CD4-positive, alpha-beta memory T cell (primary cell): ENCODE measurements at regions not wholly inside any gene's neighbourhood (a gene's known extent, or its start where the extent isn't known, plus 50 kb on each side); places are given as distances from the start of the nearest gene placed in this dataset.

ENCODE experiments used
- CTCF ChIA-PET: fragments of 350-600 bp; sonication (Branson Sonifier 250); formaldehyde crosslinking; loops from one replicate; lab custom pipeline; 2021; ENCODE audit warnings: inconsistent platforms; ENCODE audit not compliant: partially characterized antibody; lab: Charles Lee
- POLR2A ChIA-PET: fragments of 350-600 bp; sonication (Branson Sonifier 250); formaldehyde crosslinking; loops from one replicate; lab custom pipeline; 2021; ENCODE audit not compliant: partially characterized antibody; lab: Charles Lee
- DNase-seq, 5 donors: peaks; one replicate each; pipeline versions ENCODE4 v3.0.0 to v3.0.0-alpha.2; 2020 to 2022; ENCODE audit warnings: mixed read lengths in 1 of 5
- H3K27ac ChIP-seq: one replicate; pipeline ENCODE4 v1.7.0; 2013; ENCODE audit warnings: low read depth, low read length
- H3K27me3 ChIP-seq: 2 replicates; pipeline ENCODE4 v1.7.0; 2013; ENCODE audit warnings: mild to moderate bottlenecking, low read length, moderate library complexity; ENCODE audit not compliant: insufficient read depth
- H3K36me3 ChIP-seq: 2 replicates; pipeline ENCODE4 v1.7.0; 2013; ENCODE audit warnings: mild to moderate bottlenecking, low read length, moderate library complexity; ENCODE audit not compliant: insufficient read depth
- H3K4me1 ChIP-seq: 2 replicates; pipeline ENCODE4 v1.7.0; 2013; ENCODE audit warnings: mild to moderate bottlenecking, low read length, moderate library complexity; ENCODE audit not compliant: insufficient read depth
- H3K4me3 ChIP-seq, 2 donors: one replicate each; pipeline ENCODE4 v1.7.0; 2013; ENCODE audit warnings: low read length in 2 of 2, mild to moderate bottlenecking in 1 of 2
- H3K9me3 ChIP-seq, 2 donors: one replicate each; pipeline ENCODE4 v1.7.0; 2013; ENCODE audit warnings: low read length in 2 of 2, control low read depth in 1 of 2; ENCODE audit not compliant: control insufficient read depth in 1 of 2
- H3K27ac Mint-ChIP-seq, 7 donors: one replicate each; pipeline ENCODE4 v1.8.0; 2020 to 2021; ENCODE audit warnings: mixed read lengths in 7 of 7, mild to moderate bottlenecking in 6 of 7, inconsistent platforms in 3 of 7, moderate library complexity in 3 of 7
- H3K27me3 Mint-ChIP-seq, 2 donors: one replicate each; pipeline ENCODE4 v1.8.0; 2020 to 2021; ENCODE audit warnings: mixed read lengths in 2 of 2
- H3K36me3 Mint-ChIP-seq, 2 donors: one replicate each; pipeline ENCODE4 v1.8.0; 2020 to 2021; ENCODE audit warnings: mixed read lengths in 2 of 2, inconsistent platforms in 1 of 2, mild to moderate bottlenecking in 1 of 2
- H3K4me1 Mint-ChIP-seq, 4 donors: one replicate each; pipeline ENCODE4 v1.8.0; 2020 to 2021; ENCODE audit warnings: mixed read lengths in 4 of 4, mild to moderate bottlenecking in 1 of 4
- H3K4me3 Mint-ChIP-seq, 8 donors: one replicate each; pipeline ENCODE4 v1.8.0; 2020 to 2021; ENCODE audit warnings: mixed read lengths in 8 of 8, mild to moderate bottlenecking in 7 of 8, moderate library complexity in 6 of 8, inconsistent platforms in 3 of 8
- H3K9me3 Mint-ChIP-seq, 8 donors: one replicate each; pipeline ENCODE4 v1.8.0; 2020 to 2021; ENCODE audit warnings: mixed read lengths in 8 of 8, mild to moderate bottlenecking in 5 of 8, inconsistent platforms in 3 of 8, moderate library complexity in 1 of 8
- intact Hi-C: fragments of 100-400 bp; cut with micrococcal nuclease; formaldehyde crosslinking; loops from one replicate; pipeline ENCODE4 v1.15.1; 2023

- peak overlapping the region in 1 of 7 donors; percentile 16 for H3K27ac Mint-ChIP-seq
- ChIA-PET POLR2A (interaction anchor here (0.8 to 1.8 kb wide), 3 partner anchors 31 to 67 kb away, joined by 3 to 7 read pairs (median 4); no protein-coding TSS in a partner anchor), CTCF (interaction anchor here (0.6 to 2.7 kb wide), 4 partner anchors 45 to 220 kb away, joined by 3 to 9 read pairs (median 4); partner anchors contain the start of gene TRIM13)
- H3K27me3 Mint-ChIP-seq = peaks cover 0 to 2% of the 10 kb centered on the region in 2 donors
- no peak for DNase-seq
- Histone ChIP-seq H3K4me1 (peaks cover 35% of the 10 kb centered on the region), H3K27me3 (no peaks in the 10 kb centered on the region), H3K9me3 (no peaks in the 10 kb centered on the region), H3K27ac (no peak overlapping the region), H3K4me3 (no peak overlapping the region), H3K36me3 (no peaks in the 10 kb centered on the region)
- intact Hi-C loops = no loop called here
- H3K9me3 Mint-ChIP-seq = no peaks in the 10 kb centered on the region
- H3K4me1 Mint-ChIP-seq = peaks cover 10 to 71% (median 31%) of the 10 kb centered on the region in 4 donors
- peak overlapping the region in 1 of 8 donors; percentile 9 for H3K4me3 Mint-ChIP-seq
- H3K36me3 Mint-ChIP-seq = no peaks in the 10 kb centered on the region
Observed at GRCh38 chr13:50191004-50191403, 175.8 kb downstream of the KCNRG start.

GRCh38 chr13:50192272-50192813, 177.1 kb downstream of the KCNRG start:
- Histone ChIP-seq H3K9me3 (no peaks in the 10 kb centered on the region), H3K27ac (no peak overlapping the region), H3K36me3 (no peaks in the 10 kb centered on the region), H3K4me1 (peaks cover 35% of the 10 kb centered on the region), H3K4me3 (no peak overlapping the region), H3K27me3 (no peaks in the 10 kb centered on the region)
- H3K27me3 Mint-ChIP-seq = peaks cover 0 to 2% of the 10 kb centered on the region in 2 donors
- intact Hi-C loops = no loop called here
- ChIA-PET CTCF (interaction anchor here (1.1 kb wide), 1 partner anchor 44 kb away, joined by 4 read pairs; no protein-coding TSS in a partner anchor), POLR2A (interaction anchor here (1.0 to 1.8 kb wide), 4 partner anchors 44 to 69 kb away, joined by 3 to 7 read pairs (median 4); no protein-coding TSS in a partner anchor)
- H3K9me3 Mint-ChIP-seq = no peaks in the 10 kb centered on the region
- H3K27ac Mint-ChIP-seq = peak overlapping the region in 1 of 7 donors; percentile 46
- no peak overlapping the region for H3K4me3 Mint-ChIP-seq
- peaks cover 0 to 7% of the 10 kb centered on the region in 2 donors for H3K36me3 Mint-ChIP-seq
- H3K4me1 Mint-ChIP-seq = peaks cover 9 to 58% (median 25%) of the 10 kb centered on the region in 4 donors
- no peak for DNase-seq

GRCh38 chr13:50195045-50195444, 179.8 kb downstream of the KCNRG start:
- DNase-seq = no peak
- peaks cover 0 to 2% of the 10 kb centered on the region in 2 donors for H3K27me3 Mint-ChIP-seq
- H3K27ac ChIP-seq = no peak overlapping the region
- peaks cover 0 to 10% of the 10 kb centered on the region in 2 donors for H3K36me3 Mint-ChIP-seq
- no peaks in the 10 kb centered on the region for H3K27me3 ChIP-seq
- no peak overlapping the region for H3K4me3 Mint-ChIP-seq
- H3K36me3 ChIP-seq = no peaks in the 10 kb centered on the region
- no peak overlapping the region for H3K4me3 ChIP-seq
- intact Hi-C loops = no loop called here
- peaks cover 4 to 35% (median 16%) of the 10 kb centered on the region in 4 donors for H3K4me1 Mint-ChIP-seq
- no peaks in the 10 kb centered on the region for H3K9me3 Mint-ChIP-seq
- no peak overlapping the region for H3K27ac Mint-ChIP-seq
- H3K4me1 ChIP-seq = peaks cover 25% of the 10 kb centered on the region
- ChIA-PET POLR2A (no interaction called here), CTCF (no interaction called here)
- H3K9me3 ChIP-seq = no peaks in the 10 kb centered on the region

GRCh38 chr13:50196118-50196517, 180.9 kb downstream of the KCNRG start:
- intact Hi-C loops = no loop called here
- Mint-ChIP-seq H3K4me3 (no peak overlapping the region), H3K36me3 (peaks cover 0 to 10% of the 10 kb centered on the region in 2 donors), H3K4me1 (peaks cover 4 to 28% (median 16%) of the 10 kb centered on the region in 4 donors), H3K9me3 (no peaks in the 10 kb centered on the region), H3K27me3 (peaks cover 0 to 2% of the 10 kb centered on the region in 2 donors), H3K27ac (no peak overlapping the region)
- Histone ChIP-seq H3K27me3 (no peaks in the 10 kb centered on the region), H3K4me3 (no peak overlapping the region), H3K27ac (no peak overlapping the region), H3K9me3 (no peaks in the 10 kb centered on the region), H3K4me1 (peaks cover 22% of the 10 kb centered on the region), H3K36me3 (no peaks in the 10 kb centered on the region)
- POLR2A ChIA-PET = interaction anchor here (0.6 kb wide), 1 partner anchor 65 kb away, joined by 3 read pairs; no protein-coding TSS in a partner anchor
- no peak for DNase-seq
- CTCF ChIA-PET = interaction anchor here (1.0 kb wide), 1 partner anchor 716 kb away, joined by 3 read pairs; no protein-coding TSS in a partner anchor

- H3K4me1 Mint-ChIP-seq = peaks cover 3 to 12% (median 9%) of the 10 kb centered on the region in 4 donors
- Histone ChIP-seq H3K36me3 (no peaks in the 10 kb centered on the region), H3K27ac (no peak overlapping the region), H3K27me3 (no peaks in the 10 kb centered on the region), H3K4me3 (no peak overlapping the region), H3K4me1 (peaks cover 10% of the 10 kb centered on the region), H3K9me3 (no peaks in the 10 kb centered on the region)
- intact Hi-C loops = no loop called here
- ChIA-PET CTCF (no interaction called here), POLR2A (no interaction called here)
- peaks cover 0 to 10% of the 10 kb centered on the region in 2 donors for H3K36me3 Mint-ChIP-seq
- H3K27ac Mint-ChIP-seq = no peak overlapping the region
- peaks cover 0 to 2% of the 10 kb centered on the region in 2 donors for H3K27me3 Mint-ChIP-seq
- DNase-seq = no peak
- no peaks in the 10 kb centered on the region for H3K9me3 Mint-ChIP-seq
- no peak overlapping the region for H3K4me3 Mint-ChIP-seq
Observed at GRCh38 chr13:50197705-50198104, 182.5 kb downstream of the KCNRG start.

GRCh38 chr13:50198508-50198907, 183.3 kb downstream of the KCNRG start:
- Mint-ChIP-seq H3K9me3 (no peaks in the 10 kb centered on the region), H3K4me3 (no peak overlapping the region), H3K27me3 (peaks cover 0 to 2% of the 10 kb centered on the region in 2 donors), H3K4me1 (peaks cover 0 to 7% (median 2%) of the 10 kb centered on the region in 4 donors), H3K27ac (no peak overlapping the region), H3K36me3 (peaks cover 0 to 10% of the 10 kb centered on the region in 2 donors)
- Histone ChIP-seq H3K36me3 (no peaks in the 10 kb centered on the region), H3K4me1 (peaks cover 2% of the 10 kb centered on the region), H3K4me3 (no peak overlapping the region), H3K27ac (no peak overlapping the region), H3K9me3 (no peaks in the 10 kb centered on the region), H3K27me3 (no peaks in the 10 kb centered on the region)
- no peak for DNase-seq
- intact Hi-C loops = no loop called here
- POLR2A ChIA-PET = no interaction called here
- CTCF ChIA-PET = interaction anchor here (0.7 kb wide), 1 partner anchor 282 kb away, joined by 4 read pairs; no protein-coding TSS in a partner anchor

GRCh38 chr13:50200569-50200968, 185.3 kb downstream of the KCNRG start:
- Mint-ChIP-seq H3K4me3 (no peak overlapping the region), H3K27ac (no peak overlapping the region), H3K9me3 (no peaks in the 10 kb centered on the region), H3K36me3 (peaks cover 0 to 10% of the 10 kb centered on the region in 2 donors), H3K27me3 (peaks cover 0 to under 1% of the 10 kb centered on the region in 2 donors), H3K4me1 (peaks cover 0 to 5% (median 0%) of the 10 kb centered on the region in 4 donors)
- Histone ChIP-seq H3K36me3 (no peaks in the 10 kb centered on the region), H3K4me3 (no peak overlapping the region), H3K9me3 (no peaks in the 10 kb centered on the region), H3K27ac (no peak overlapping the region), H3K4me1 (no peaks in the 10 kb centered on the region), H3K27me3 (no peaks in the 10 kb centered on the region)
- CTCF ChIA-PET = interaction anchor here (1.3 to 1.5 kb wide), 2 partner anchors 9 to 35 kb away, joined by 3 to 5 read pairs; no protein-coding TSS in a partner anchor
- no peak for DNase-seq
- intact Hi-C loops = no loop called here
- POLR2A ChIA-PET = no interaction called here
